Ishikawa (cell line): ENCODE measurements at regions not wholly inside any gene's neighbourhood (a gene's known extent, or its start where the extent isn't known, plus 50 kb on each side); places are given as distances from the start of the nearest gene placed in this dataset.

ENCODE experiments used
- CEBPB ChIP-seq: IDR thresholded peaks from 2 replicates; pipeline ENCODE4 v1.6.1; 2012
- CREB1 ChIP-seq: IDR thresholded peaks from 2 replicates; pipeline ENCODE4 v1.6.1; 2012; ENCODE audit warnings: low read depth
- EGR1 ChIP-seq: IDR thresholded peaks from 2 replicates; pipeline ENCODE4 v1.6.1; 2012
- EP300 ChIP-seq: IDR thresholded peaks from 2 replicates; pipeline ENCODE4 v1.6.1; 2012; ENCODE audit warnings: borderline replicate concordance
- FOXM1 ChIP-seq: IDR thresholded peaks from 2 replicates; pipeline ENCODE4 v1.6.1; 2012; ENCODE audit warnings: low read depth, borderline replicate concordance
- NFIC ChIP-seq: IDR thresholded peaks from 2 replicates; pipeline ENCODE4 v1.6.1; 2012
- RAD21 ChIP-seq: IDR thresholded peaks from 2 replicates; pipeline ENCODE4 v1.6.1; 2012; ENCODE audit warnings: low read depth
- TAF1 ChIP-seq: IDR thresholded peaks from 2 replicates; pipeline ENCODE4 v1.6.1; 2012; ENCODE audit warnings: low read depth, mild to moderate bottlenecking
- TCF12 ChIP-seq: IDR thresholded peaks from 2 replicates; pipeline ENCODE4 v1.6.1; 2012; ENCODE audit warnings: low read depth
- TEAD4 ChIP-seq: IDR thresholded peaks from 2 replicates; pipeline ENCODE4 v1.6.1; 2012
- YY1 ChIP-seq: IDR thresholded peaks from 2 replicates; pipeline ENCODE4 v1.6.1; 2012; ENCODE audit warnings: low read depth
- ZBTB7A ChIP-seq: IDR thresholded peaks from 2 replicates; pipeline ENCODE4 v1.6.1; 2012; ENCODE audit warnings: low read depth
- TF ChIP-seq, protein P1 (sequence below): IDR thresholded peaks from 2 replicates; pipeline ENCODE4 v1.6.1; 2012
- TF ChIP-seq, protein P2 (sequence below): IDR thresholded peaks from 2 replicates; pipeline ENCODE4 v1.6.1; 2012
- TF ChIP-seq, protein P3 (sequence below): IDR thresholded peaks from 2 replicates; pipeline ENCODE4 v1.6.1; 2012; ENCODE audit warnings: low read depth, mild to moderate bottlenecking

DNA sequence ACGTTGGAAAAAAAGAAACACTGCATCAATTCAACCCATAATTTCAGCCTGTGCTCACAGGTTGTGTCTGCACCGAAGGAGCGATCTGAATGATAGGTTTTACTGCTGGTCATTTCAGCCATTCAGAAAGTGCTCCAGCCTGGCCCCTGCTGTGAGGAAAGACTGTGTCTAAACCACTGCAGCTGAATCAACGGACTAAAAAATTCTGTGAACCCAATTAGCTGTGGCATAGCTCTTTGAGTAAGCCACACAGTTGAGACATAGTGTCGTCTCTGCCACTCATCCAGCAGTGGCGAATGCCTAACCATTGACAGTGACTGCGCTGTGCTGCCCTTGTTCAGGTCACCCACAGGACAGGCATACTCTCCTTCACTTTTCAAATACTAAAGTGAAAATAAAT lies 179.8 kb downstream of the COG6 start:
- peak; percentile 68; the same call in 1 of the 2 replicates for TF ChIP-seq TCF12
- 0 out of 2 replicates have a peak, but pooled peaks have one; percentile 23 for TF ChIP-seq TEAD4
- no peak for TF ChIP-seq ZBTB7A

DNA sequence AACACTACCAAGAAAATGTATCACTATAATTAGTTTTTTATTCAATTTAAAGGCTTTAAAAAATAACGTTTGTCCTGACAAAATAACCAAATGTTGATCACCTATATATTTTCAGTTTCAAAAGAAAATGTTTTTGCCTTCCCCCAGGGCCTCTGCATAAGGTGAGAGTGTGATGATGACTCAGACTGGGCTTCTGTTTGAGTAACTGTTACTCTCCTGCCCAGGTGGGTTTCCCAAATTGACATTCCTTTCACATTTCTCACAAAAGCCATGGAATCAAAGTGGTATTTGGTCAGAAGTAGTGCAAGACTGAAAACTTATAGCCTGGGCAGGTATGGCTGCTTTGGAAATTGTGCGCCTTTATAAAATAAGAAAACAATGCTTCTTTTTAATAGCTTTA lies 180.6 kb downstream of the COG6 start:
- TF ChIP-seq CEBPB (0 out of 2 replicates have a peak, but pooled peaks have one; percentile 10), CREB1 (no peak), TCF12 (peak; percentile 51), TEAD4 (peak; percentile 54), EP300 (peak; percentile 65; the same call in 1 of the 2 replicates)

DNA sequence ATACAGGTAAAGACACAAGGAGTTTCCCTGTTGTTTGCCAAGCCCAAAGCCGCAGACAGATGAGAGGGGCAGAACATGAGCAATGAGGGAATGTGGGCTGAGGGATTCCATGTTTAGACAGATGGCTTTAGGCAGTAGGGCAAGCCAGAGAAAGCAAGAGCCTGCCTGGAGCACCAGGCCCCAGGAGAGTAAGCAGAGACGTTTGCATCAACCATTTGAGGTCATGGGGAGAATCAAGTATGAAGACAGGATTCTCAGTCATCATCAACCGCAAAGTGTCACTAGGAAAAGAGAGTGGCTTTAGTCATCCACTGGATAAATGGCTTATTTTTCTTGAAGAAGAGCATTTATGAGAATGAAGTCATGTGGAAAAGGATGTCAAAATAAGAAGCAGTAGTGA lies 184.7 kb downstream of the COG6 start:
- TF ChIP-seq NFIC = no peak
- TF ChIP-seq EGR1 = no peak
- no peak for TF ChIP-seq EP300
- no peak for TF ChIP-seq RAD21
- TF ChIP-seq, protein P1, sequence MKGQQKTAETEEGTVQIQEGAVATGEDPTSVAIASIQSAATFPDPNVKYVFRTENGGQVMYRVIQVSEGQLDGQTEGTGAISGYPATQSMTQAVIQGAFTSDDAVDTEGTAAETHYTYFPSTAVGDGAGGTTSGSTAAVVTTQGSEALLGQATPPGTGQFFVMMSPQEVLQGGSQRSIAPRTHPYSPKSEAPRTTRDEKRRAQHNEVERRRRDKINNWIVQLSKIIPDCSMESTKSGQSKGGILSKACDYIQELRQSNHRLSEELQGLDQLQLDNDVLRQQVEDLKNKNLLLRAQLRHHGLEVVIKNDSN = no peak
- no peak for TF ChIP-seq TCF12
- no peak for TF ChIP-seq CREB1
- no peak for TF ChIP-seq TAF1
- no peak for TF ChIP-seq YY1
- TF ChIP-seq, protein P2, sequence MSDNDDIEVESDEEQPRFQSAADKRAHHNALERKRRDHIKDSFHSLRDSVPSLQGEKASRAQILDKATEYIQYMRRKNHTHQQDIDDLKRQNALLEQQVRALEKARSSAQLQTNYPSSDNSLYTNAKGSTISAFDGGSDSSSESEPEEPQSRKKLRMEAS = no peak
- no peak for TF ChIP-seq ZBTB7A

DNA sequence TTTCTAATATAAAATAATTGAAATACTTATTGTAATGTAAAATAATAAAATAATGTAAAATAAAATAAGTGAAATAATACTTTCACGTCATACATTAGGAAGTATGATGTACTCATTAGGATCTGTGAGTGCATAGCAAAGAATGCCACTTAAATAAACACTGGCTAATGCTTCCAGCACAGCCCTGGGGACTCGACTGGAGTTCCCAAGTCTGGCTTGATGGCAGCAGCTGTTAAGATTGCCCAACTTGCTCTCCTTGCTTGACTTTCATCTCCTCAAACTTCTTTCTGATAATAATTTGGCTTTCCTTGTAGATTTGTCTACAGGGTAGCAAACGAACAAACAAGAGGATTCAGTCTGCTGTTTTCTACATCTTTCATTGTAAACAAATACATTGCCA lies 191.9 kb downstream of the COG6 start:
- TF ChIP-seq FOXM1 = no peak
- TF ChIP-seq EP300 = no peak
- no peak for TF ChIP-seq CEBPB
- TF ChIP-seq TEAD4 = no peak
- no peak for TF ChIP-seq RAD21
- no peak for TF ChIP-seq TAF1
- no peak for TF ChIP-seq EGR1
- TF ChIP-seq YY1 = no peak
- TF ChIP-seq CREB1 = no peak
- TF ChIP-seq TCF12 = no peak
- TF ChIP-seq, protein P1 = no peak
- TF ChIP-seq, protein P2 = no peak
- TF ChIP-seq ZBTB7A = no peak
- TF ChIP-seq NFIC = no peak

DNA sequence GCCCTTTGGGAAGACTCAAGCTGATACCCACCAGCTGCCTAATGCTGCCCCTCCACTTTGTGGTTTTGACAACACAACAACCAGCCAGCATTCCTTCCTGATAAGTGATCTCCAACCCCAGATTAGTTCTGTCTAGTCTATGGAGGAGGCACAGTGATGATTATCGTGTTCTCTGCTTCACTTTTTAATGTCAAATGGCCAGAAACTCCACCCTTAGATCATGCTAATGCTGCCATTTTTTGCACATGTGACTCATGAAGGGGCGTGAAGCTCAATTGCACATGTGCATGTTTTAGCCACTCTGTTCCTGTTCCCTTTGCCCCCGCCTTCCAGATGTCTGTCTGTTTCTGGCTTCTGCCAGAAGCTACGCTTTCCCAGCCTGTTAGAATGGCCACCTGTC lies 199.8 kb downstream of the COG6 start:
- TF ChIP-seq, protein P2 = no peak
- TF ChIP-seq EGR1 = no peak
- TF ChIP-seq, protein P1 = no peak
- no peak for TF ChIP-seq TCF12
- TF ChIP-seq CREB1 = no peak
- TF ChIP-seq TEAD4 = no peak
- no peak for TF ChIP-seq RAD21
- TF ChIP-seq NFIC = no peak
- TF ChIP-seq ZBTB7A = no peak
- TF ChIP-seq, protein P3, sequence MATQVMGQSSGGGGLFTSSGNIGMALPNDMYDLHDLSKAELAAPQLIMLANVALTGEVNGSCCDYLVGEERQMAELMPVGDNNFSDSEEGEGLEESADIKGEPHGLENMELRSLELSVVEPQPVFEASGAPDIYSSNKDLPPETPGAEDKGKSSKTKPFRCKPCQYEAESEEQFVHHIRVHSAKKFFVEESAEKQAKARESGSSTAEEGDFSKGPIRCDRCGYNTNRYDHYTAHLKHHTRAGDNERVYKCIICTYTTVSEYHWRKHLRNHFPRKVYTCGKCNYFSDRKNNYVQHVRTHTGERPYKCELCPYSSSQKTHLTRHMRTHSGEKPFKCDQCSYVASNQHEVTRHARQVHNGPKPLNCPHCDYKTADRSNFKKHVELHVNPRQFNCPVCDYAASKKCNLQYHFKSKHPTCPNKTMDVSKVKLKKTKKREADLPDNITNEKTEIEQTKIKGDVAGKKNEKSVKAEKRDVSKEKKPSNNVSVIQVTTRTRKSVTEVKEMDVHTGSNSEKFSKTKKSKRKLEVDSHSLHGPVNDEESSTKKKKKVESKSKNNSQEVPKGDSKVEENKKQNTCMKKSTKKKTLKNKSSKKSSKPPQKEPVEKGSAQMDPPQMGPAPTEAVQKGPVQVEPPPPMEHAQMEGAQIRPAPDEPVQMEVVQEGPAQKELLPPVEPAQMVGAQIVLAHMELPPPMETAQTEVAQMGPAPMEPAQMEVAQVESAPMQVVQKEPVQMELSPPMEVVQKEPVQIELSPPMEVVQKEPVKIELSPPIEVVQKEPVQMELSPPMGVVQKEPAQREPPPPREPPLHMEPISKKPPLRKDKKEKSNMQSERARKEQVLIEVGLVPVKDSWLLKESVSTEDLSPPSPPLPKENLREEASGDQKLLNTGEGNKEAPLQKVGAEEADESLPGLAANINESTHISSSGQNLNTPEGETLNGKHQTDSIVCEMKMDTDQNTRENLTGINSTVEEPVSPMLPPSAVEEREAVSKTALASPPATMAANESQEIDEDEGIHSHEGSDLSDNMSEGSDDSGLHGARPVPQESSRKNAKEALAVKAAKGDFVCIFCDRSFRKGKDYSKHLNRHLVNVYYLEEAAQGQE = no peak
- no peak for TF ChIP-seq CEBPB
- TF ChIP-seq YY1 = no peak
- no peak for TF ChIP-seq TAF1
- no peak for TF ChIP-seq EP300
- no peak for TF ChIP-seq FOXM1

DNA sequence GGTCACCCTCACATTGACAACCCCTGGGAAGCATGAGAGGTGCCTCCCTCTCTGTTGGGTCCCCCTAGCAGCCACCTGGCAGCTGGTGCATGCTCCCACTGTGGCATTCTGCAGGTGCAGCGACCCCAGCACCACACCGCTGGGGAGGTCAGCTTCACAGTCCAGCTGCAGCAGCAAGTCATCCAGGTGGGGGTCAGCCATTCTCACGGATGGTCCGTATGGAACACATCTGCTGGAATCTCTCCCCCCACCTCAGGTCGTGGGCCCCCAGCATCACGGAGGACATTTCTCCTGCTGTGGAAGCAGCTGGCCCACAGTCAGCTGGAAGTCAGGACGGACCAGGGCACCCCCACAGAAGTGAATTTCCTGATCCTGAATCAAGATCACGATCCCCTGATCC lies 201.3 kb downstream of the COG6 start:
- TF ChIP-seq EGR1 = no peak
- TF ChIP-seq ZBTB7A = no peak

DNA sequence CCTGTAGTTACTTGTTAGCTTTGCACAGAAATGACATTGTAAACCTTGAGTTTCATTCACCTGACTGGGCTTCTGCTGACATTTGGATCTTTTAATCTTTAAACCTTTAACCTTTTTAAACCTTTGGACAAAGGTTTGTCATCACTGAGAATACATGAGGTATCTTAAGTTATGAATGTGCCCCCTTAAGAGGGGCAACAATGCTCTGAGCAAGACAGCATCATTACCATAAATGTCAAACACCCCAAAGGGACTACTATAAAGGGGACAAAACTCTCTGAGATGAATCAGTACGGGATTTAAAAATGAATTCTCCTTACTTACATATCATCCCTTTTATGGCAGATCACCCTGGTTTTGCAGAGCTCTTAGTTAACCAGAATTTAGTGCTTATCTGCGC lies 203.3 kb downstream of the COG6 start:
- no peak for TF ChIP-seq EGR1
- no peak for TF ChIP-seq TCF12
- TF ChIP-seq ZBTB7A = no peak
- TF ChIP-seq FOXM1 = no peak
- no peak for TF ChIP-seq CREB1
- no peak for TF ChIP-seq RAD21
- TF ChIP-seq, protein P3 = no peak
- no peak for TF ChIP-seq NFIC
- no peak for TF ChIP-seq EP300
- TF ChIP-seq TAF1 = no peak
- no peak for TF ChIP-seq CEBPB
- TF ChIP-seq, protein P2 = no peak
- TF ChIP-seq, protein P1 = no peak
- no peak for TF ChIP-seq YY1
- TF ChIP-seq TEAD4 = no peak
